ENCODE measurements at regions not wholly inside any gene's neighbourhood (a gene's known extent, or its start where the extent isn't known, plus 50 kb on each side); places are given as distances from the start of the nearest gene placed in this dataset.

DNA sequence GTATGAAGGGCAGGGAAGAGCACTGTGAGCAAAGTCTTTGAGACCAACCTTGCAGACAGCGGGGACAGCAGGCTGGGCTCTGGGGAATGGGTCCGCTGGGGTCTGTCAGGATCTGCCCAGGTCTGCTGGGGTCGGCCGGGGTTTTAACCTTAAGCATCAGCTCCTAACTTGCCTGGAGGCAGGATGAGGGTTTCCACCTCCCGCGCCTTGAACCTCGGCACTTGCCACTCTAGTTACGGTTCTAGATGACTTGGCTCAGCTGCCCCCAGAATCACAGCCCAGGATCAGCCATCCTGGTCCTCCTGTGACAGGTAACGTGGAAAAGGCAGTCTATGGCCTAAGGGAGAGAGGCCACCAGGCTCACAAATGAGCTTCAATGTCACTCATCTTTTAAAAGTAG, 50.4 kb upstream of the CACUL1 start:
- TF ChIP-seq, protein P1, sequence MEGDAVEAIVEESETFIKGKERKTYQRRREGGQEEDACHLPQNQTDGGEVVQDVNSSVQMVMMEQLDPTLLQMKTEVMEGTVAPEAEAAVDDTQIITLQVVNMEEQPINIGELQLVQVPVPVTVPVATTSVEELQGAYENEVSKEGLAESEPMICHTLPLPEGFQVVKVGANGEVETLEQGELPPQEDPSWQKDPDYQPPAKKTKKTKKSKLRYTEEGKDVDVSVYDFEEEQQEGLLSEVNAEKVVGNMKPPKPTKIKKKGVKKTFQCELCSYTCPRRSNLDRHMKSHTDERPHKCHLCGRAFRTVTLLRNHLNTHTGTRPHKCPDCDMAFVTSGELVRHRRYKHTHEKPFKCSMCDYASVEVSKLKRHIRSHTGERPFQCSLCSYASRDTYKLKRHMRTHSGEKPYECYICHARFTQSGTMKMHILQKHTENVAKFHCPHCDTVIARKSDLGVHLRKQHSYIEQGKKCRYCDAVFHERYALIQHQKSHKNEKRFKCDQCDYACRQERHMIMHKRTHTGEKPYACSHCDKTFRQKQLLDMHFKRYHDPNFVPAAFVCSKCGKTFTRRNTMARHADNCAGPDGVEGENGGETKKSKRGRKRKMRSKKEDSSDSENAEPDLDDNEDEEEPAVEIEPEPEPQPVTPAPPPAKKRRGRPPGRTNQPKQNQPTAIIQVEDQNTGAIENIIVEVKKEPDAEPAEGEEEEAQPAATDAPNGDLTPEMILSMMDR (conservative IDR thresholded peaks at IDR 0.05), result no peak
- no peak overlapping the region for H3K27ac ChIP-seq

DNA sequence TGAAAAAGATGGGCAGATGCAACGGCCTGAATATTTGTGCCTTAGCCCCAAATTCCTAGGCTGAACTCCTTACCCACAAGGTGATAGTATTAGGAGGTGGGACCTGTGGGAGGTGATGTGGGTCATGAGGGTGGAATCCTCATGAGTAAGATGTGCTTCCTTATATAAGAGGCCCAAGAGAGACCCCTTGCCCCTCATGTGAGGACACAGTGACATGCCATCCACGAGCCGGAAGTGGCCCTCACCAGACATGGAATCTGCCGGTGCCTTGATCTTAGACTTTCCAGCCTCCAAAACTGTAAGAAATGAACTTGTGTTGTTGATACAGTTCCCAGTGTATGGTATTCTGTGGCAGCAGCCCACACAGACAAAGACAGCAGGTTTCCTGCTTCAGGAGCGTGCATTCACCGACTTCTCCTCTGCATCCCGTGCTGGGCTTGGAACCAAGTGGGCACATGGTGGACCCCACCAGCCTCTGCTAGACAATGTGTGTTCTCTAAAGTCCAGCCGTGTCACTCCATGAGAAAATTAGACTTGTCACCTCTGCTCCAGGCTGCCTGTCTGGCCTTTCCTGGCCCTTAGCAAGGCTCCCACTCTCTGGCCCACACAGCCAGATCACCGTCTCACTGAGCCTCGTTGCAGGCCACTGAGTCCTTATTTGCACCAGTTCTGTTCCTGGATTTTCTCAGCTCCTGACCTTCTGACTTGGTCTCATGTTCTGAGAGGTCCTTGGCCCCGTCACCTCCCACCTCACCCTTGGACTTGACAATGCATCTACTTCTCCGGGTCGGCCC, 52.9 kb upstream of the CACUL1 start:
- TF ChIP-seq, protein P1 (conservative IDR thresholded peaks at IDR 0.05), result no peak
- no peak overlapping the region for H3K27ac ChIP-seq

GRCh38 chr10:118808601-118809356, 54.0 kb upstream of the CACUL1 start:
- H3K27ac ChIP-seq, result no peak overlapping the region
- TF ChIP-seq, protein P1 (conservative IDR thresholded peaks at IDR 0.05), result no peak

- H3K27ac ChIP-seq, result no peak overlapping the region
- TF ChIP-seq, protein P1 (conservative IDR thresholded peaks at IDR 0.05), result no peak
These were observed 54.8 kb upstream of the CACUL1 start for GRCh38 chr10:118809357-118810220.

DNA sequence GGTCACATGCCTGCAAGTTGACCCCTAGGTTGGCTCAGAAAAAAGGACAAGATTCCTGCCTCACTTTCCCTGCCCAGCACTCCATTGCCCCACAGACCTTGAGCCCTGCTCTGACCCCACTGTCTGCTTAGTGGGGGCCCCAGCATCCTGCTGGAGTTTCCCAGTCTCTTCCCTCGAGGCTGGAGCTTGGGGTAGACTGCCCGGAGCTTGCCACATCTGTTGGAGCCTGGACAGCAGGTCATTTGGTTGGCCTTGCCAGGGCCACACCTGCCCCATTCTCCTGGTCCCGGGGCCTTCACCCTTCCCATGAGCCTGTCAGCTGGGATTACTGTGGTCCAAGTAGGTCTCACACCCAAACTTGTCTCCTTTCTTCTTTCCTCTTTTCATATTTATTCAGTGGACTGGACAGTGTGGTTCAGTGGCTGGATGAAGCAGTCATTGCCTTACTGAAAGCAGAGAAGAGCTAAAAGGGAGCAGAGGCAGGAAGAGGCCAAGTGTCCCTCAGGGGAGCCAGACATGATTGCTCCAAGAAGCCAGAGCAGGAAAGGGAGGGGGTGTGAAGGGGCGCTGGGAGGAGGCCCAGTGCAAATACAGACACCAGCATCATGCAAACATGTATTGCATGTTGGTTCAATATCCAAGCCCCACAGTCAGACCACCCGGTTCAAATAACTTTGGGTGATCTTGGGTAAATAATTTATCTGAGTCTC, 56.2 kb upstream of the CACUL1 start:
- TF ChIP-seq, protein P1 (conservative IDR thresholded peaks at IDR 0.05), result no peak
- no peak overlapping the region for H3K27ac ChIP-seq

DNA sequence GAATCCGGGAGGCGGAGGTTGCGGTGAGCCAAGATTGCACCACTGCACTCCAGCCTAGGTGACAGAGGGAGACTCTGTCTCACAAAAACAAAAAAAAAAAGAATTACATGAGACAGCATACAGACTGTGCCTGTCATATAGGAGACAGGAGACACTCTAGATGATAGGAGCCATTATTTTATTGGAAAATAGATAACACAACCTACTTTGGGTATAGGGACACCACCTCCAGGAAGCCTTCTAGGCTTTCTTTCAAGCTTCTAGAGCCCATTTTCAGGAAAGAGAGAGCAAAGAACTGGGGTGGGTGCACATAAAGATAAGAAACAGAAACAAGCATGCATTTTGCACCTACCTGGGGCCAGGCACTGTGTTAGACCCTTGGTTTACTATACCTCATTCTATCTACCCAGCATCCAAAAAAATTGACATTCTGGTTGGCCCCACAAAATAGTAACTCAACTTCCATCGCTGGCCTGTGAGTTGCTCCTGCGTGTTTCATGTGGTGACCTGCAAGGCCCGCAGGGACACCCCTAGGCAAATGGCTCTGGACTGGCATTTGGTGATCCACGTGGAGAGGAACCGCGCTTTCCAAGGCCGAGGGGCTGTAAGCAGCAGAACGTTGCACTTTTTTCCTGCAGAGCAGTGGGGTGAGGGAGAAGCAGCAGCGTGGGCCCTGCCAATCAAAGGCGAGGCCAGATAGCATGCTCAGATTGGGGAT, 57.1 kb upstream of the CACUL1 start:
- TF ChIP-seq, protein P1 (conservative IDR thresholded peaks at IDR 0.05), result no peak
- H3K27ac ChIP-seq, result no peak overlapping the region

Measured in VCaP (cell line).